ENCODE measurements at regions not wholly inside any gene's neighbourhood (a gene's known extent, or its start where the extent isn't known, plus 50 kb on each side); places are given as distances from the start of the nearest gene placed in this dataset.

- no peak for DNase-seq (ENCODE audit: low spot score)
These were observed 111.9 kb upstream of the TOP3B start for GRCh38 chr22:22094514-22094913.

GRCh38 chr22:22093743-22094142 lies 111.2 kb upstream of the TOP3B start:
- DNase-seq (ENCODE audit: low spot score): no peak

- DNase-seq (ENCODE audit: low spot score): no peak
These were observed 110.4 kb upstream of the TOP3B start for GRCh38 chr22:22092974-22093373.

- DNase-seq (ENCODE audit: low spot score): no peak
These were observed 109.5 kb upstream of the TOP3B start for GRCh38 chr22:22092101-22092500.

- no peak for DNase-seq (ENCODE audit: low spot score)
These were observed 108.9 kb upstream of the TOP3B start for GRCh38 chr22:22091400-22091878.

- no peak for DNase-seq (ENCODE audit: low spot score)
These were observed 108.2 kb upstream of the TOP3B start for GRCh38 chr22:22090650-22091399.

GRCh38 chr22:22089459-22090308 lies 107.1 kb upstream of the TOP3B start:
- no peak for DNase-seq (ENCODE audit: low spot score)

GRCh38 chr22:22088658-22089458 lies 106.3 kb upstream of the TOP3B start:
- DNase-seq (ENCODE audit: low spot score): no peak

GRCh38 chr22:22087854-22088657 lies 105.5 kb upstream of the TOP3B start:
- no peak for DNase-seq (ENCODE audit: low spot score)

GRCh38 chr22:22086501-22087158 lies 104.0 kb upstream of the TOP3B start:
- no peak for DNase-seq (ENCODE audit: low spot score)

GRCh38 chr22:22085702-22086500 lies 103.3 kb upstream of the TOP3B start:
- no peak for DNase-seq (ENCODE audit: low spot score)

- DNase-seq (ENCODE audit: low spot score): no peak
These were observed 101.6 kb upstream of the TOP3B start for GRCh38 chr22:22084089-22084711.

- no peak for DNase-seq (ENCODE audit: low spot score)
These were observed 100.4 kb upstream of the TOP3B start for GRCh38 chr22:22082960-22083359.

- no peak for DNase-seq (ENCODE audit: low spot score)
These were observed 99.7 kb upstream of the TOP3B start for GRCh38 chr22:22082229-22082835.

- DNase-seq (ENCODE audit: low spot score): no peak
These were observed 97.7 kb upstream of the TOP3B start for GRCh38 chr22:22080270-22080669.

GRCh38 chr22:22079404-22080148 lies 97.0 kb upstream of the TOP3B start:
- no peak for DNase-seq (ENCODE audit: low spot score)

GRCh38 chr22:22078329-22078728 lies 95.7 kb upstream of the TOP3B start:
- no peak for DNase-seq (ENCODE audit: low spot score)

GRCh38 chr22:22076932-22077703 lies 94.5 kb upstream of the TOP3B start:
- DNase-seq (ENCODE audit: low spot score): no peak

Measured in ecto neural progenitor cell (in vitro differentiated cells).